Gastrocnemius medialis (tissue), 4 donors: ENCODE measurements at regions not wholly inside any gene's neighbourhood (a gene's known extent, or its start where the extent isn't known, plus 50 kb on each side); places are given as distances from the start of the nearest gene placed in this dataset.
A peak's percentile ranks its signal among the peaks of the same experiment; 100 is the strongest.

Source experiments
- ATAC-seq, 2 donors: fragments of 150-250 bp; one replicate each; pipeline ENCODE4 v1.9.1; 2016
- DNase-seq, 2 donors: peaks; one replicate each; pipeline ENCODE4 v3.0.0-alpha.2; 2019
- H3K27ac ChIP-seq, 4 donors: fragments of 200-600 bp; sonication (generic); 1 replicate in 1 of 4; 2 replicates in 3 of 4; pipeline ENCODE4 v1.5.1; 2016 to 2018; ENCODE audit warnings: mild to moderate bottlenecking in 2 of 4, moderate library complexity in 1 of 4
- H3K27me3 ChIP-seq, 3 donors: fragments of 200-600 bp; sonication (generic) in 2 of 3; 1 replicate in 1 of 3; 2 replicates in 2 of 3; pipeline versions ENCODE4 v1.5.1 to v1.6.0; 2016 to 2019; ENCODE audit warnings: mild to moderate bottlenecking in 1 of 3, moderate library complexity in 1 of 3
- H3K36me3 ChIP-seq, 2 donors: fragments of 200-600 bp; sonication (generic) in 1 of 2; one replicate each; pipeline ENCODE4 v1.5.1; 2017 to 2018
- H3K4me1 ChIP-seq, 2 donors: fragments of 200-600 bp; sonication (generic) in 1 of 2; one replicate each; pipeline ENCODE4 v1.5.1; 2016 to 2017; ENCODE audit warnings: mild to moderate bottlenecking in 2 of 2
- H3K4me3 ChIP-seq, 4 donors: fragments of 200-600 bp; sonication (generic) in 3 of 4; 1 replicate in 1 of 4; 2 replicates in 3 of 4; pipeline ENCODE4 v1.5.1; 2016 to 2019; ENCODE audit warnings: mild to moderate bottlenecking in 2 of 4
- H3K9me3 ChIP-seq, 3 donors: fragments of 200-600 bp; sonication (generic) in 2 of 3; 1 replicate in 1 of 3; 2 replicates in 2 of 3; pipeline ENCODE4 v1.5.1; 2016 to 2019
- CTCF ChIP-seq, 5 experiments: fragments of 450-650 bp in 3 of 5; fragments of 200-600 bp in 2 of 5; sonication (generic) in 2 of 5; IDR thresholded peaks in 4 of 5; conservative IDR thresholded peaks in 1 of 5; 1 replicate in 4 of 5; 2 replicates in 1 of 5; pipeline ENCODE4 v1.5.1; 2016 to 2019; ENCODE audit warnings: antibody characterized with exemption in 5 of 5, mild to moderate bottlenecking in 3 of 5, moderate library complexity in 3 of 5
- POLR2A ChIP-seq, 2 donors: fragments of 450-650 bp; IDR thresholded peaks; one replicate each; pipeline ENCODE4 v1.6.1; 2017; ENCODE audit warnings: antibody characterized with exemption in 2 of 2, mild to moderate bottlenecking in 2 of 2, moderate library complexity in 2 of 2
- in situ Hi-C, 4 donors: fragments of 200-750 bp; cut with MboI; loops; one replicate each; pipeline versions ENCODE4 v1.15.0 to v1.8.0; 2017; ENCODE audit warnings: low sequenced_read_pairs in 4 of 4
- intact Hi-C: fragments of 100-400 bp; cut with DNase I; formaldehyde crosslinking; loops from one replicate; pipeline ENCODE4 v1.15.1; 2023; ENCODE audit warnings: low total_unique reads

GRCh38 chr2:217163987-217164386 lies 304.1 kb upstream of the TNP1 start:
- in situ Hi-C loops, result loop anchor here (5.0 to 25.0 kb wide), 5 partner anchors 348 to 652 kb away; partner anchors contain the start of gene IGFBP5 (in 2 of the 4)
- Histone ChIP-seq H3K36me3 (no peaks in the 10 kb centered on the region), H3K27me3 (no peaks in the 10 kb centered on the region), H3K27ac (peak overlapping the region; percentile 13 to 73 (median 57)), H3K9me3 (no peaks in the 10 kb centered on the region), H3K4me1 (peaks cover 16 to 39% of the 10 kb centered on the region in 2 donors), H3K4me3 (no peak overlapping the region)
- intact Hi-C loops, result loop anchor here (1.0 to 10.0 kb wide), 2 partner anchors 359 to 485 kb away; no protein-coding TSS in a partner anchor
- DNase-seq, result peak; percentile 69 to 76
- ATAC-seq, result peak; percentile 89 to 99
- TF ChIP-seq CTCF (IDR thresholded peaks at IDR 0.05 in 4 of 5, conservative IDR thresholded peaks at IDR 0.05 in 1 of 5) (no peak), POLR2A (IDR thresholded peaks at IDR 0.05) (no peak)

GRCh38 chr2:217162533-217162932 lies 302.7 kb upstream of the TNP1 start:
- Histone ChIP-seq H3K36me3 (no peaks in the 10 kb centered on the region), H3K4me1 (peaks cover 24 to 52% of the 10 kb centered on the region in 2 donors), H3K27ac (no peak overlapping the region), H3K4me3 (no peak overlapping the region), H3K27me3 (no peaks in the 10 kb centered on the region), H3K9me3 (no peaks in the 10 kb centered on the region)
- ATAC-seq (no peak), DNase-seq (no peak)
- no peak for TF ChIP-seq POLR2A (IDR thresholded peaks at IDR 0.05)
- TF ChIP-seq CTCF (IDR thresholded peaks at IDR 0.05 in 4 of 5, conservative IDR thresholded peaks at IDR 0.05 in 1 of 5), result no peak
- intact Hi-C loops, result loop anchor here (10.0 kb wide), 1 partner anchor 358 kb away; no protein-coding TSS in a partner anchor
- in situ Hi-C loops, result loop anchor here (5.0 to 25.0 kb wide), 5 partner anchors 350 to 650 kb away; partner anchors contain the start of gene IGFBP5 (in 2 of the 4)

- no peaks in the 10 kb centered on the region for H3K9me3 ChIP-seq
- DNase-seq, result no peak
- no peak overlapping the region for H3K27ac ChIP-seq
- TF ChIP-seq POLR2A (IDR thresholded peaks at IDR 0.05) (no peak), CTCF (IDR thresholded peaks at IDR 0.05 in 4 of 5, conservative IDR thresholded peaks at IDR 0.05 in 1 of 5) (no peak)
- no peaks in the 10 kb centered on the region for H3K36me3 ChIP-seq
- in situ Hi-C loops (loop anchor here (5.0 to 25.0 kb wide), 5 partner anchors 351 to 649 kb away; partner anchors contain the start of gene IGFBP5 (in 2 of the 4)), intact Hi-C loops (loop anchor here (10.0 kb wide), 1 partner anchor 356 kb away; no protein-coding TSS in a partner anchor)
- H3K4me1 ChIP-seq, result peaks cover 25 to 62% of the 10 kb centered on the region in 2 donors
- no peaks in the 10 kb centered on the region for H3K27me3 ChIP-seq
- no peak overlapping the region for H3K4me3 ChIP-seq
- ATAC-seq, result no peak
These were observed 301.4 kb upstream of the TNP1 start for GRCh38 chr2:217160978-217161973.

- Histone ChIP-seq H3K36me3 (no peaks in the 10 kb centered on the region), H3K27me3 (no peaks in the 10 kb centered on the region), H3K4me3 (no peak overlapping the region), H3K4me1 (peaks cover 25 to 53% of the 10 kb centered on the region in 2 donors), H3K9me3 (no peaks in the 10 kb centered on the region), H3K27ac (no peak overlapping the region)
- in situ Hi-C loops, result loop anchor here (5.0 to 25.0 kb wide), 5 partner anchors 352 to 648 kb away; partner anchors contain the start of gene IGFBP5 (in 2 of the 4)
- ATAC-seq (no peak), DNase-seq (no peak)
- intact Hi-C loops, result loop anchor here (10.0 kb wide), 1 partner anchor 355 kb away; no protein-coding TSS in a partner anchor
- TF ChIP-seq POLR2A (IDR thresholded peaks at IDR 0.05) (no peak), CTCF (IDR thresholded peaks at IDR 0.05 in 4 of 5, conservative IDR thresholded peaks at IDR 0.05 in 1 of 5) (no peak)
These were observed 300.4 kb upstream of the TNP1 start for GRCh38 chr2:217160103-217160743.
